SK-N-SH treated with all-trans-retinoic acid at 6 μM for 48 hours (cell line): ENCODE measurements at regions not wholly inside any gene's neighbourhood (a gene's known extent, or its start where the extent isn't known, plus 50 kb on each side); places are given as distances from the start of the nearest gene placed in this dataset.

Experiments
- ATAC-seq: fragments of 200-7000 bp; cut with Tn5 transposase; 3 replicates; pipeline ENCODE4 v1.9.1; 2020; ENCODE audit warnings: mild to moderate bottlenecking, moderate library complexity
- ARNTL ChIP-seq: fragments of 450-650 bp; formaldehyde crosslinking; IDR thresholded peaks from 2 replicates; pipeline ENCODE4 v1.5.0; 2020; ENCODE audit warnings: low read depth, mild to moderate bottlenecking, moderate library complexity, borderline replicate concordance
- BACH2 ChIP-seq: fragments of 250-450 bp; sonication (Bioruptor Pico); IDR thresholded peaks from 2 replicates; pipeline ENCODE4 v1.9.0; 2021; ENCODE audit warnings: mild to moderate bottlenecking, borderline replicate concordance
- CREB5 ChIP-seq: fragments of 250-450 bp; sonication (Bioruptor Pico); IDR thresholded peaks from 2 replicates; pipeline ENCODE4 v1.5.1; 2020; ENCODE audit warnings: low read depth, mild to moderate bottlenecking, moderate library complexity
- CSDC2 ChIP-seq: fragments of 250-450 bp; sonication (Bioruptor Pico); IDR thresholded peaks from 2 replicates; pipeline ENCODE4 v1.5.0; 2020; ENCODE audit warnings: mild to moderate bottlenecking, moderate library complexity
- CSRNP3 ChIP-seq: fragments of 250-450 bp; sonication (Bioruptor Pico); IDR thresholded peaks from 2 replicates; pipeline ENCODE4 v1.5.1; 2021; ENCODE audit warnings: mild to moderate bottlenecking, moderate library complexity
- ESRRG ChIP-seq: fragments of 250-450 bp; sonication (Bioruptor Pico); IDR thresholded peaks from 2 replicates; pipeline ENCODE4 v1.6.1; 2021; ENCODE audit warnings: mild to moderate bottlenecking
- OSR1 ChIP-seq: fragments of 250-450 bp; sonication (Bioruptor Pico); IDR thresholded peaks from 2 replicates; pipeline ENCODE4 v1.8.0; 2022; ENCODE audit warnings: moderate library complexity, mild to moderate bottlenecking, inconsistent platforms
- PATZ1 ChIP-seq: fragments of 250-450 bp; sonication (Bioruptor Pico); IDR thresholded peaks from 2 replicates; pipeline ENCODE4 v1.8.0; 2020; ENCODE audit warnings: mild to moderate bottlenecking, moderate library complexity, borderline replicate concordance
- POU6F1 ChIP-seq: fragments of 250-450 bp; sonication (Bioruptor Pico); IDR thresholded peaks from 2 replicates; pipeline ENCODE4 v1.8.0; 2021; ENCODE audit warnings: low read depth, mild to moderate bottlenecking, moderate library complexity, borderline replicate concordance
- PPARA ChIP-seq: fragments of 250-450 bp; sonication (Bioruptor Pico); IDR thresholded peaks from 2 replicates; pipeline ENCODE4 v1.5.0; 2020; ENCODE audit warnings: mild to moderate bottlenecking, borderline replicate concordance
- RARB ChIP-seq: fragments of 250-450 bp; sonication (Bioruptor Pico); IDR thresholded peaks from 2 replicates; pipeline ENCODE4 v1.8.0; 2021; ENCODE audit warnings: mild to moderate bottlenecking, moderate library complexity
- SNAI2 ChIP-seq: fragments of 250-450 bp; sonication (Bioruptor Pico); IDR thresholded peaks from 2 replicates; pipeline ENCODE4 v1.5.0; 2020; ENCODE audit warnings: mild to moderate bottlenecking, moderate library complexity
- TCF4 ChIP-seq: fragments of 250-450 bp; sonication (Bioruptor Pico); IDR thresholded peaks from 2 replicates; pipeline ENCODE4 v1.8.0; 2021; ENCODE audit warnings: mild to moderate bottlenecking, moderate library complexity, borderline replicate concordance
- TOX ChIP-seq: fragments of 250-450 bp; sonication (Bioruptor Pico); IDR thresholded peaks from 2 replicates; pipeline ENCODE4 v1.8.0; 2021; ENCODE audit warnings: mild to moderate bottlenecking, moderate library complexity, borderline replicate concordance
- TSHZ2 ChIP-seq: fragments of 250-450 bp; sonication (Bioruptor Pico); IDR thresholded peaks from 2 replicates; pipeline ENCODE4 v1.5.0; 2020; ENCODE audit warnings: mild to moderate bottlenecking, moderate library complexity
- ZC3H10 ChIP-seq: fragments of 250-450 bp; sonication (Bioruptor Pico); IDR thresholded peaks from 2 replicates; pipeline ENCODE4 v1.5.1; 2021; ENCODE audit warnings: mild to moderate bottlenecking, moderate library complexity
- ZFP3 ChIP-seq: fragments of 250-450 bp; sonication (Bioruptor Pico); IDR thresholded peaks from 2 replicates; pipeline ENCODE4 v1.5.0; 2020; ENCODE audit warnings: mild to moderate bottlenecking, moderate library complexity
- ZFP30 ChIP-seq: fragments of 450-650 bp; formaldehyde crosslinking; IDR thresholded peaks from 2 replicates; pipeline ENCODE4 v1.5.0; 2022; ENCODE audit warnings: mild to moderate bottlenecking, moderate library complexity
- ZNF565 ChIP-seq: fragments of 450-650 bp; formaldehyde crosslinking; conservative IDR thresholded peaks from 2 replicates; pipeline ENCODE4 v1.5.0; 2020; ENCODE audit warnings: low read depth, mild to moderate bottlenecking, moderate library complexity
- ZNF70 ChIP-seq: fragments of 450-650 bp; formaldehyde crosslinking; IDR thresholded peaks from 2 replicates; pipeline ENCODE4 v1.5.0; 2020; ENCODE audit warnings: mild to moderate bottlenecking, moderate library complexity
- ZNF8 ChIP-seq: fragments of 450-650 bp; formaldehyde crosslinking; IDR thresholded peaks from 2 replicates; pipeline ENCODE4 v1.5.0; 2020; ENCODE audit warnings: mild to moderate bottlenecking, moderate library complexity

- ATAC-seq: no peak
- TF ChIP-seq BACH2 (CRISPR knock-in tag) (no peak), TSHZ2 (CRISPR knock-in tag) (no peak), CREB5 (no peak), ZFP30 (CRISPR knock-in tag) (no peak), ARNTL (CRISPR knock-in tag) (no peak)
Observed at GRCh38 chr12:24473097-24473496, 475.8 kb downstream of the BCAT1 start.

GRCh38 chr12:24470050-24470449 lies 478.9 kb downstream of the BCAT1 start:
- TF ChIP-seq TOX (CRISPR knock-in tag) (no peak), CREB5 (no peak), ZC3H10 (no peak), PATZ1 (CRISPR knock-in tag) (no peak), CSDC2 (CRISPR knock-in tag) (no peak), ZFP30 (CRISPR knock-in tag) (no peak), RARB (CRISPR knock-in tag) (no peak), SNAI2 (no peak), ZNF8 (CRISPR knock-in tag) (no peak), OSR1 (CRISPR knock-in tag) (no peak), ZNF565 (CRISPR knock-in tag) (no peak), ESRRG (CRISPR knock-in tag) (no peak), CSRNP3 (CRISPR knock-in tag) (no peak), ZNF70 (CRISPR knock-in tag) (no peak), ZFP3 (no peak), TSHZ2 (CRISPR knock-in tag) (no peak), TCF4 (CRISPR knock-in tag) (no peak)
- no peak for ATAC-seq

- ATAC-seq: no peak
- no peak for TF ChIP-seq CSDC2 (CRISPR knock-in tag)
- no peak for TF ChIP-seq OSR1 (CRISPR knock-in tag)
- TF ChIP-seq ZFP3: no peak
- no peak for TF ChIP-seq ZNF565 (CRISPR knock-in tag)
- TF ChIP-seq PPARA (CRISPR knock-in tag): no peak
- no peak for TF ChIP-seq RARB (CRISPR knock-in tag)
- TF ChIP-seq ARNTL (CRISPR knock-in tag): no peak
- TF ChIP-seq TOX (CRISPR knock-in tag): no peak
- no peak for TF ChIP-seq CSRNP3 (CRISPR knock-in tag)
- TF ChIP-seq POU6F1 (CRISPR knock-in tag): no peak
- TF ChIP-seq TCF4 (CRISPR knock-in tag): no peak
Observed at GRCh38 chr12:24469089-24469488, 479.8 kb downstream of the BCAT1 start.
